ENCODE measurements at regions not wholly inside any gene's neighbourhood (a gene's known extent, or its start where the extent isn't known, plus 50 kb on each side); places are given as distances from the start of the nearest gene placed in this dataset.
"Not testable (repeated sequence)": the region's sequence is repeated elsewhere in the genome, so short reads cannot be mapped to it uniquely, and the experiment has no call there.

DNA sequence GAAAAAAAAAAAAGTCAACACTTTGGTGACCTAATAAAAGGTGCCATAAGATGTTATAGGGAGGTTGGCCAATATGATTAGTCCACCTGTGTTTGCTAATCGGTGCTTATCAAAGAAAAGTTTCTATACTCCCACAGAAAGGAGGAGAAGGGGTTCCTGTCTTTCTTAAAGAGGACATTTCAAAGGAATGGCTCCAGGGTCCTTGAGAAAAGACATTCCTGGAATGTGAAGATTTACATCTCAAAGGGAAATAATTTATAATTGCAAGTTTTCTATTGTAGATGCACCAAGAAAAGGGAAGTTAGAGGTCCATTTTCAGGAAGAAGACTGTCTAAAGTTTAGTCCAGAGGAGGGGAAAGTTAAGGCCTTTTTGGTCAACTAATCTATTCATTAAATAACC, 715.3 kb downstream of the NXPH1 start:
- TF ChIP-seq POLR2A (IDR thresholded peaks at IDR 0.05; ENCODE audit: low read length): no peak
- no peak for TF ChIP-seq GATA1 (IDR thresholded peaks at IDR 0.05; ENCODE audit: low read depth, low read length)
- DNase-seq: no peak

DNA sequence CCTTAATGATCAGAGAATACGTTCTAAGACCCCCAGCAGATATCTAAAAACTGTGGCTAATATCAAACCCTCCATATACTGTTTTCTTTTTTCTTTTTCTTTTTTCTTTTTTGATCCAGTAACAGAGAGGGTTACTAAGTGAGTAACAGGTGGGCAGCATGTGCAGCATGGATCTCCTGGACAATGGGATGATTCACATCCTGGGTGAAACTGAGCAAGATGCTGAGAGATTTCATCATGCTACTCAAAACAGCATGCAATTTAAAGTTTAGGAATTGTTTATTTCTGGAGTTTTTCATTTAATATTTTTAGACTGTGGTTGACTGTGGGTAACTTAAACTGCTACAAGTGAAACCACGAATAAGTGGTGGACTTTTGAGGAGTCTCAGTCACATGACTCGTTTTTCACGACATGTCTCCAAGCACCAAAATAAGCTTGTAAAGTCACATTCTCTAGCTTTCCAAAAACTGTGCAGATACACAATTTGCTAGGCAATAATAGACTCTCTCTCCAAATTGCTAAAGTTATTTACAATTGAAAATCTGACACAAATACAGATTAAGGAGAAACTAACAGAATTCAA, 716.2 kb downstream of the NXPH1 start:
- no peak for DNase-seq
- no peak for TF ChIP-seq GATA1 (IDR thresholded peaks at IDR 0.05; ENCODE audit: low read depth, low read length)
- no peak for TF ChIP-seq POLR2A (IDR thresholded peaks at IDR 0.05; ENCODE audit: low read length)

DNA sequence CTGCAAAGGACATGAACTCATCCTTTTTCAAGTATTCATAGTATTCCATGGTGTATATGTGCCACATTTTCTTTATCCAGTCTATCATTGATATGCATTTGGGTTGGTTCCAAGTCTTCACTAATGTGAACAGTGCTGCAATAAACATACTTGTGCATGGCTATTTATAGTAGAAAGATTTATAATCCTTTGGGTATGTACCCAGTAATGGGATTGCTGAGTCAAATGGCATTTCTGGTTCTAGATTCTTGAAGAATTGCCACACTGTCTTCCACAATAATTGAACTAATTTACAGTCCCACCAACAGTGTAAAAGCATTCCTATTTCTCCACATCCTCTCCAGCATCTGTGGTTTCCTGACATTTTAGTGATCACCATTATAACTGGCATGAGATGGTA, 730.3 kb downstream of the NXPH1 start:
- DNase-seq: not testable (repeated sequence)

GRCh38 chr7:9175871-9176270, 742.5 kb downstream of the NXPH1 start:
- no peak for DNase-seq
- TF ChIP-seq POLR2A (IDR thresholded peaks at IDR 0.05; ENCODE audit: low read length) (no peak), GATA1 (IDR thresholded peaks at IDR 0.05; ENCODE audit: low read depth, low read length) (no peak)

DNA sequence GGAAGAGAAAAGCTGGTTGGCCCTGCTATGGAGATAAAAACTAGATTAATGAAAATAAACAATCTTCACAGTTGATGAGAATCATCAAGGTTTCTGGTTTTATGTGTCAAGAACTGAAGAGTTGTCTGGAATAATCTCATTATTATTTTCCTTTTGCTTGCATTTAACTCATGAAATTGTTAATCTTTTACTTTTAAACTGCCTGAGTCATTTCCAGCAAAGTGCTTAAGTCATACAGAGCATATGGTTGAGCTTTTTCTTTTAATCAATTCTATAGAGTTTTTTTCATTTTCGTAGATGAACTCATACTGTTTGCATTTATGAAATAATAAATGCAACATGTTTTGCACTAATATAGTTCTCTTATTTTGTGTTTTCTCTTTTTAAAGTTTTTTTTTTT, 747.9 kb downstream of the NXPH1 start:
- TF ChIP-seq POLR2A (IDR thresholded peaks at IDR 0.05; ENCODE audit: low read length) (no peak), GATA1 (IDR thresholded peaks at IDR 0.05; ENCODE audit: low read depth, low read length) (no peak)
- no peak for DNase-seq

DNA sequence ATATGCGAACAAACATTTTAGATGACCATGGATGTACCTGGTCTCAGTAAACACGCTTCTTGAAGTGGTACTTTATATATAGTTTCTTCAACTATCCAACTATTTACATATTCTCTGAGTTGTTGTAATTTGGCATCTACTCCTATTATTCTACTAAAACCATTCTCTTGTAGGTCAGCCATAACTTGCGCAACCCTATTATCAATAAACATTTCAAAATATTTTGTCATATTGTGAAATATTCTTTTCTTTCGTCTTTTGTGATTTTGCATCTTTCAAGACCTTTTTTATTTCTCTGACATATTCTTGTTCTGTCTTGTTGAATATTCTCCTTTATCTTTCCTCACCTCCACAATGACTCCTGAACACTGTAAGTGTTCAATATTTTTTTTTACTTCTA, 753.3 kb downstream of the NXPH1 start:
- no peak for TF ChIP-seq GATA1 (IDR thresholded peaks at IDR 0.05; ENCODE audit: low read depth, low read length)
- no peak for TF ChIP-seq POLR2A (IDR thresholded peaks at IDR 0.05; ENCODE audit: low read length)
- no peak for DNase-seq

DNA sequence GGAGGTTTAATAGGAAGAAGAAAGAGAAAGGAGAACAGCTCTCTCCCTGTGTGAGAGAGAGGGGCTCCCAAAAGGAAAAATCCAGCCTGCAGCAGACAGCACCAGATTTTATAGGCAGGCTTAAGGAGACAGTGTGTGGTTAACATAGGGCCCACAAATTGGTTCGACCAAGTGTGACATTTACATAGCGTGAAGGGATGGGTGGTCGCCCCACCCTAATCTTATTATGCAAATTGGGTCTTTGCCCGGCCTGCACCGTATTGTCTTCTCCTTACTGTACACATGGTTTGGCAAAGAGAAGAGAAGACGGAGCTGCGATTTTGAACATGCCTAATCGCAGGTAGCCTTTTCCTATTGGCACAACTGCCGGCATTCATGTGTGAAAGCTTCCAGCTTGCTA, 756.3 kb downstream of the NXPH1 start:
- no peak for TF ChIP-seq GATA1 (IDR thresholded peaks at IDR 0.05; ENCODE audit: low read depth, low read length)
- no peak for TF ChIP-seq POLR2A (IDR thresholded peaks at IDR 0.05; ENCODE audit: low read length)
- DNase-seq: no peak

DNA sequence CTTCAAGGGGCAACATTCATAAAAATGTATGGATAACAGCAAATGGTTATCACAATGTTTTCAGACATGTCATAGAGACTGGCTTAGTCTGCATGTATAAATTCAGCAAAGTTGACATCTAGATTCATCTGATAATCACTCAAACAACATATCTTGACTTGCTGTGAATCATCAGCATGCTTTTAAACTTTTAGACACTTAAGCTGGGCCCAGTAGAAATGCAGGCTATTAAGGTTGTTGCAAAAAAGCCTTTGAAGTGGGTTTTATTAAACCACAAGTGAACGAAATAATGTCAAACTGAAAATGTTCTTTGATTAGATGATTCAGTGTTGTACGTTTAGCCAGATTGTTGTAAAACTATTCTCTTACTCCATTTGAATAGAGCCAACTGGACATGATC, 759.6 kb downstream of the NXPH1 start:
- TF ChIP-seq GATA1 (IDR thresholded peaks at IDR 0.05; ENCODE audit: low read depth, low read length) (no peak), POLR2A (IDR thresholded peaks at IDR 0.05; ENCODE audit: low read length) (no peak)
- no peak for DNase-seq

DNA sequence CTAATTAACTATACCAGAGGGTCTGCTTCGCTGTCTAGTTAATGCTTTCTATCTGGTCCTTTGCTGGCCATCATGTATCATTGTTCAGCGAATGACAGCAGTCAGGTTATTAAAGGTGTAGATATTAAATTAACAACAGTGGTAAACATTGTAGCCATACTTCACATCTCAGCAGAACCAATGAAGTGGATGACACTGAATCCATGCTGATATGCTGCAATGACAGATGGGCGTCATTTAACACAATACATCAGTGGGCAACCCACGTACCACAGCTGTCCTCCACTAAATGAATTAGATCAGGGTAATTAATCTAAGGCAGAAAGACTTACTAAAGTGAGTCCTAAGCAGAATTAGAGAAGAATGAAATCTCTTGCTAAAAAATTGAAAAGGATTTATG, 767.2 kb downstream of the NXPH1 start:
- TF ChIP-seq POLR2A (IDR thresholded peaks at IDR 0.05; ENCODE audit: low read length): no peak
- TF ChIP-seq GATA1 (IDR thresholded peaks at IDR 0.05; ENCODE audit: low read depth, low read length): no peak
- DNase-seq: no peak

GRCh38 chr7:9201928-9202327, 768.5 kb downstream of the NXPH1 start:
- no peak for DNase-seq
- TF ChIP-seq GATA1 (IDR thresholded peaks at IDR 0.05; ENCODE audit: low read depth, low read length) (no peak), POLR2A (IDR thresholded peaks at IDR 0.05; ENCODE audit: low read length) (no peak)

GRCh38 chr7:9204571-9204970, 771.2 kb downstream of the NXPH1 start:
- TF ChIP-seq GATA1 (IDR thresholded peaks at IDR 0.05; ENCODE audit: low read depth, low read length) (no peak), POLR2A (IDR thresholded peaks at IDR 0.05; ENCODE audit: low read length) (no peak)
- no peak for DNase-seq

DNA sequence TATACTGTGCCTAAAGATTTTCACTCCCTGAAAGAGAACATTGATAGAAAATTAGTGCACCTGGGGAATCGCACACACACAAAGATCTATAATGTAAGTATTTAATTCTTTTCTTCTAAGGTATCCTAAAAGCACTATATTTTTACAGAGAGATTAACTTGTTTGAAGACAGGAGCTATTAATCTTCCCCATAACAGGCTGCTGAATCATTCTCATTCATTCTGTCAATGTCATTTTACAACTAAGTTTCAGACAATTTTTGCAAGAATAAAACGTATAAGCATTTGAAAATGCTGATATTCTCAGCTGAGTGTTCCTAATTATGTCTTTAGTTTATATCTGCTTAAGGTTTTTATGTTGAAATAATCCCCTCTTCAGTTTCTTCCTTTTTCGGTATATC, 776.7 kb downstream of the NXPH1 start:
- TF ChIP-seq POLR2A (IDR thresholded peaks at IDR 0.05; ENCODE audit: low read length) (no peak), GATA1 (IDR thresholded peaks at IDR 0.05; ENCODE audit: low read depth, low read length) (no peak)
- DNase-seq: no peak

- DNase-seq: no peak
Measured at GRCh38 chr7:9217204-9217603, 783.8 kb downstream of the NXPH1 start.

DNA sequence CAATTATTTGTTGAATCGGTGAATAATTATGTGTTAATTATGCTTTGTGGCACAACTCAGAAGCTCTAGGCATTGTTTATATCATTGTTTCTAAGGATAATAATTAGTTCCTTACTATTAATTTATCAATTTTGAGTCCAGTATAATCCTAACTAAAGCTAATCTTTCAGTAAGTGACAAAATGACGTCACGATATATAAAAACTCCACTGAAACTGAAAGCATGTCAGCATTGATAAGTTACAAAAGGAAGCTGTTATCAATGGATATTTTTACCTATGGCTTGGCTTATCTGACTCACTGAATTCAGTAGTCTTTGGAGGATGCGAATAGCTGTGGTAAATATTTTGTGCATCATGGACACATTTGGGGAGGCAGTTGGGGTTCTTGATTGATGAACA, 793.1 kb downstream of the NXPH1 start:
- no peak for DNase-seq
- TF ChIP-seq POLR2A (IDR thresholded peaks at IDR 0.05; ENCODE audit: low read length) (no peak), GATA1 (IDR thresholded peaks at IDR 0.05; ENCODE audit: low read depth, low read length) (no peak)

More at GRCh38 chr7:9217204-9217603, 783.8 kb downstream of the NXPH1 start:
- TF ChIP-seq GATA1 (IDR thresholded peaks at IDR 0.05; ENCODE audit: low read depth, low read length) (no peak), POLR2A (IDR thresholded peaks at IDR 0.05; ENCODE audit: low read length) (no peak)

DNA sequence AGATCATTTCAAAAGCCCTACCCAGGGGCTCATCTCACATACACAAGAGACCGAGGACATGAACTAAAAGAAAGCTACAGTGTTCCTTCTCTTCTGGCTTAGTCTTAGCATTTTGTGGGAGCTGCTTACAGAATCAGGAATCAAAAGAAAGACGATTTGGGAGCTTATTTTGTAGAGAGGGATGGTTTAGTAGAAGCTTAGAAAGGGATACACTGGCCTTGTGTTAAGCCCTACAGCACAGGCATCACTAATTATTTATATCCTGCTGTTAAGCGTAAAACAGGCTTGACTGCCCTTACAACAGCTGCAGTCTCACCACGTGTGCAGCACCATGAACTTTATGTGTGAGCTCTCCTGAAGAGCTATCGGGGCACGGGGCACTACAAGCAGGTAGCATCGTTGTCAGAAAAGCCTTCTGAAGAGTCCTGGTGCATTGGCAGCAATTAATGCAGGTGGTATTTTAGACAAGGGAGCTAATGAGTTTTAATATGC, 798.3 kb downstream of the NXPH1 start:
- TF ChIP-seq POLR2A (IDR thresholded peaks at IDR 0.05; ENCODE audit: low read length) (no peak), GATA1 (IDR thresholded peaks at IDR 0.05; ENCODE audit: low read depth, low read length) (no peak)
- DNase-seq: no peak

DNA sequence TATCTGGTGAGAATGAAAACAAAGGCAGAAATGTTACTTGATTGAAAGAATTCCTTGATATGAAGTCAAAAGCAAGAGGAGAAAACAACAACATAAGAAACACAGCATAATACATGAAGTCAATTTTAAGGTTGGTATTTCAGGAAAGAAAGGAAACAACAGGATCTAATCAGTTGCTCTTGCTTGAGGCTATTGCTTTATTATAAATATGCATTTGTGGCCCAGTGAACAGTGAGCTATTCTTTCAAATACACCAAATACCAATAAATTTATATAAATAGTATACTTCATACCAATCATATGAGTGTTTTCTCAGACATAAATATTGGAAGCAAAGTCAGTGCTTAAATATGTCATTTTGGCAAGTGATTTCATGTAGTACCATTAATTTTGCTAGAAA, 806.6 kb downstream of the NXPH1 start:
- TF ChIP-seq POLR2A (IDR thresholded peaks at IDR 0.05; ENCODE audit: low read length) (no peak), GATA1 (IDR thresholded peaks at IDR 0.05; ENCODE audit: low read depth, low read length) (no peak)
- no peak for DNase-seq

Data from erythroblast (primary cell).